Stomach (tissue), 4 donors: ENCODE measurements at regions not wholly inside any gene's neighbourhood (a gene's known extent, or its start where the extent isn't known, plus 50 kb on each side); places are given as distances from the start of the nearest gene placed in this dataset.

ENCODE experiments used
- EP300 ChIP-seq: sonication (generic); formaldehyde crosslinking; IDR thresholded peaks from one replicate; pipeline ENCODE4 v1.6.1; 2017; ENCODE audit warnings: antibody characterized with exemption
- POLR2A ChIP-seq, 4 donors: fragments of 450-650 bp; IDR thresholded peaks; one replicate each; pipeline ENCODE4 v1.6.1; 2016; ENCODE audit warnings: antibody characterized with exemption in 4 of 4, control low read depth in 2 of 4, mild to moderate bottlenecking in 1 of 4, moderate library complexity in 1 of 4
- POLR2AphosphoS5 ChIP-seq, 3 donors: sonication (generic); formaldehyde crosslinking; IDR thresholded peaks; one replicate each; pipeline ENCODE4 v1.6.1; 2016; ENCODE audit warnings: antibody characterized with exemption in 3 of 3

DNA sequence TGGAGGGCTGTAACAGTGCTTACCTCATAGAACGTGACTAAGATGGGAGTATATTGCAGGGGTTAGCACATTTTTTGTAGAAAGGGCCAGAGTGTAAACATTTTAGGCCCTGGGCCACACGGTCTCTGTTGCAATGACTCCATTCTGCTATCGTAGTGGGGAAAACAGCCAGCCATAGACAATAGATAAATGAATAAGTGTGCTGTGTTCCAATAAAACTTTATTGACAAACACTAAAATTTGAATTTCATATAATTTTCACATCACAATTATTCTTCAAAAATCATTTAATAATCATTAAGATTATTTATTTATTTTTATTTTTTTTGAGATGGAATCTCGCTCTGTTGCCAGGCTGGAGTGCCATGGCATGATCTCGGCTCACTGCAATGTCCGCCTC, 478.6 kb downstream of the SHQ1 start:
- no peak for TF ChIP-seq EP300
- no peak for TF ChIP-seq POLR2AphosphoS5 (IDR thresholded peaks at IDR 0.05)
- no peak for TF ChIP-seq POLR2A (IDR thresholded peaks at IDR 0.05)
